MCF 10A (cell line): ENCODE measurements at regions not wholly inside any gene's neighbourhood (a gene's known extent, or its start where the extent isn't known, plus 50 kb on each side); places are given as distances from the start of the nearest gene placed in this dataset.

ENCODE experiments used
- BruUV-seq: library from RNA; stranded (reverse); fragments of 400-500 nt; replicated peaks from 2 replicates; lab custom pipeline; 2021; lab: Mats Ljungman, UMichigan
- CTCF ChIA-PET: fragments of 300-600 bp; sonication (Branson Sonifier 250); formaldehyde crosslinking; extraction: SDS; loops from one replicate; lab custom pipeline; 2021; ENCODE audit warnings: antibody characterized with exemption, inconsistent platforms; lab: Yijun Ruan, JAX
- POLR2A ChIA-PET: fragments of 300-600, 350-650 bp; sonication (Branson Sonifier 250); formaldehyde crosslinking; extraction: SDS; loops from one replicate; lab custom pipeline; 2020; ENCODE audit warnings: antibody characterized with exemption, inconsistent platforms; lab: Yijun Ruan, JAX
- DNase-seq: peaks from one replicate; pipeline ENCODE4 v3.0.0-alpha.2; 2018; ENCODE audit not compliant: unreplicated experiment
- H3K27ac Mint-ChIP-seq: one replicate; pipeline ENCODE4 v1.8.0; 2022; ENCODE audit warnings: mild to moderate bottlenecking, low read depth, mixed read lengths; ENCODE audit not compliant: unreplicated experiment
- H3K27me3 Mint-ChIP-seq: one replicate; pipeline ENCODE4 v1.8.0; 2022; ENCODE audit warnings: mixed read lengths; ENCODE audit not compliant: insufficient read depth, unreplicated experiment
- H3K36me3 Mint-ChIP-seq: one replicate; pipeline ENCODE4 v1.8.0; 2022; ENCODE audit warnings: mild to moderate bottlenecking, moderate library complexity, mixed read lengths; ENCODE audit not compliant: insufficient read depth, unreplicated experiment
- H3K4me1 Mint-ChIP-seq: one replicate; pipeline ENCODE4 v1.8.0; 2022; ENCODE audit warnings: mixed read lengths; ENCODE audit not compliant: insufficient read depth, unreplicated experiment
- H3K4me3 Mint-ChIP-seq: one replicate; pipeline ENCODE4 v1.8.0; 2022; ENCODE audit warnings: mild to moderate bottlenecking, moderate library complexity, mixed read lengths; ENCODE audit not compliant: unreplicated experiment
- H3K9me3 Mint-ChIP-seq: one replicate; pipeline ENCODE4 v1.8.0; 2022; ENCODE audit warnings: mixed read lengths; ENCODE audit not compliant: unreplicated experiment
- intact Hi-C: fragments of 100-400 bp; cut with micrococcal nuclease; formaldehyde crosslinking; loops from 2 replicates; pipeline ENCODE4 v1.14.1; 2022
- TF ChIP-seq, protein P1 (sequence below): fragments of 200-600 bp; IDR thresholded peaks from one replicate; pipeline ENCODE4 v1.8.0; 2022; ENCODE audit warnings: antibody characterized with exemption, mild to moderate bottlenecking; ENCODE audit not compliant: unreplicated experiment

DNA sequence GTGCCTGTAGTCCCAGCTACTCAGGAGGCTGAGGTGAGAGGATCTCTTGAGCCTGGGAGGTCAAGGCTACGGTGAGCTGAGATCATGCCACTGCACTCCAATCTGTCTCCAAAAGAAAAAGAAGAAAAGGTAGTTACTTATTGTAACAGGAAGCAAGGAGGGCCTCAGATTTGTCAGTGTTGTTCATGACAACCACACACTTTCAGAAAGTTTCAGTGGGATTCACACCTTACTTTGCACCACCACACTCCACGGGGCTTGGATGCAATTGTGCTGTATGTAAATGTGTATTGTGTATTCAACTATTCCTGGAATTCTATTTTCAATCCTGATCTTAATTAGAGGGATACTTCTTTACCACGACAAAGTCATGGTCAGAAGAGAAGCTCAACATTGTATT is 142.6 kb downstream of the ELOVL4 start:
- no peak overlapping the region for H3K4me3 Mint-ChIP-seq
- BruUV-seq, result no TSS peak
- no peak for DNase-seq
- TF ChIP-seq, protein P1, sequence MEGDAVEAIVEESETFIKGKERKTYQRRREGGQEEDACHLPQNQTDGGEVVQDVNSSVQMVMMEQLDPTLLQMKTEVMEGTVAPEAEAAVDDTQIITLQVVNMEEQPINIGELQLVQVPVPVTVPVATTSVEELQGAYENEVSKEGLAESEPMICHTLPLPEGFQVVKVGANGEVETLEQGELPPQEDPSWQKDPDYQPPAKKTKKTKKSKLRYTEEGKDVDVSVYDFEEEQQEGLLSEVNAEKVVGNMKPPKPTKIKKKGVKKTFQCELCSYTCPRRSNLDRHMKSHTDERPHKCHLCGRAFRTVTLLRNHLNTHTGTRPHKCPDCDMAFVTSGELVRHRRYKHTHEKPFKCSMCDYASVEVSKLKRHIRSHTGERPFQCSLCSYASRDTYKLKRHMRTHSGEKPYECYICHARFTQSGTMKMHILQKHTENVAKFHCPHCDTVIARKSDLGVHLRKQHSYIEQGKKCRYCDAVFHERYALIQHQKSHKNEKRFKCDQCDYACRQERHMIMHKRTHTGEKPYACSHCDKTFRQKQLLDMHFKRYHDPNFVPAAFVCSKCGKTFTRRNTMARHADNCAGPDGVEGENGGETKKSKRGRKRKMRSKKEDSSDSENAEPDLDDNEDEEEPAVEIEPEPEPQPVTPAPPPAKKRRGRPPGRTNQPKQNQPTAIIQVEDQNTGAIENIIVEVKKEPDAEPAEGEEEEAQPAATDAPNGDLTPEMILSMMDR, result no peak
- CTCF ChIA-PET, result interaction anchor here (0.6 to 2.3 kb wide), 4 partner anchors 9 to 64 kb away, joined by 3 to 6 read pairs (median 4); no protein-coding TSS in a partner anchor
- POLR2A ChIA-PET, result no interaction called here
- no peaks in the 10 kb centered on the region for H3K27me3 Mint-ChIP-seq
- no peaks in the 10 kb centered on the region for H3K4me1 Mint-ChIP-seq
- H3K36me3 Mint-ChIP-seq, result no peaks in the 10 kb centered on the region
- no peak overlapping the region for H3K27ac Mint-ChIP-seq
- intact Hi-C loops, result no loop called here
- H3K9me3 Mint-ChIP-seq, result peaks cover 7% of the 10 kb centered on the region

DNA sequence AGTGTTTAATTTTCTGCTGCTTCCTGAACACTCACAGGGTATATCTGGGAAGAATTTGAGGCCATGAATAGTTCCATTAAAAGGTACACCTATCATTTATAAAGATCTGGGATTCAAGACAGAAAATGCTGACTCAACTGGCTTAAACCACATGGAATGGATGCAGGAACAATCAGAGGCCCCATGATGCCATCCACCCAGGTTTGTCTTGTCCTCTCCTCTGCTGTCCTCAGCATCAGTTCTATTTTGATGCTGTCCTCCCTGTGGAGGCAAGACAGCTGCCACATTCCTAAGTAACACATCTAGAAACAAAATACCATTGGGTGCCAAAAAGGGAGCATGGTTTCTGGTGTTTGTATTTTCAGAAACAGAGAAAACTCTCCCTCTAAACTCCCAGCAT is 143.4 kb downstream of the ELOVL4 start:
- Mint-ChIP-seq H3K4me3 (no peak overlapping the region), H3K36me3 (no peaks in the 10 kb centered on the region), H3K27me3 (no peaks in the 10 kb centered on the region), H3K27ac (no peak overlapping the region), H3K4me1 (no peaks in the 10 kb centered on the region), H3K9me3 (peaks cover 7% of the 10 kb centered on the region)
- DNase-seq, result no peak
- ChIA-PET POLR2A (no interaction called here), CTCF (interaction anchor here (3.8 kb wide), 1 partner anchor 10 kb away, joined by 22 read pairs; no protein-coding TSS in a partner anchor)
- intact Hi-C loops, result no loop called here
- BruUV-seq, result no TSS peak
- TF ChIP-seq, protein P1, result no peak

DNA sequence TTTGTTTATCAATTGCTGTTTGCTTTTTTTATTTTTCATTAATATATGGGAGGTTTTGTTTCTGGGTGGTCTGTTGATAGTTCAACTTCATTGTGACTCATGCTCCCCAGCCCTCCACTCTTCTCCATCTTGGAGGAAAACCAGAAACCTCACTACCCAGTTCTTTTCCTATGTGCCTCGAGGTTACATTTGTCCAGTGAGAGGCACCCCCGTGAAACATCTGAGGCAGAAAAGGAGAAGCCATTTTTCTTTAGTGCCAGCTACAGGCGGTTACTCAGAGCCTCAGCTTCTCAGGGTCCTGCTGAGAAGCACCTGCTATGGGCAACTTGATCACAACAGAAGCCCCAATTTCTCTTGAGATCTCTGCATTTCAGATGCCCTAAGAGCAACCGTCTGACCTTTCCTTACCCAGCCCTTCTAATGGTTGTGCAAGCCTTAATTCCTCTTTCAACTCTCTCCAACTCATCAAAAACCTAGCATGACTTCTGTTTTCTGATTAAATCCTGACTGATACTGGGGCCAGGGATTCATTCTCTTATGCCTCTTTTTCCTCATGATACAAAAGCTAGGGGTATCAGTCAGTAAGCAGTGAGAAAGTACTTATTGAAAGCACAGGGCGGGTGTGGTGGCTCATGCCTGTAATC is 144.6 kb downstream of the ELOVL4 start:
- H3K36me3 Mint-ChIP-seq, result no peaks in the 10 kb centered on the region
- POLR2A ChIA-PET, result interaction anchor here (0.9 to 1.4 kb wide), 2 partner anchors 8 to 24 kb away, joined by 3 read pairs; no protein-coding TSS in a partner anchor
- no peak for DNase-seq
- intact Hi-C loops, result no loop called here
- CTCF ChIA-PET, result interaction anchor here (0.6 to 3.8 kb wide), 7 partner anchors 8 to 573 kb away, joined by 3 to 22 read pairs (median 4); no protein-coding TSS in a partner anchor
- TF ChIP-seq, protein P1, result no peak
- no peaks in the 10 kb centered on the region for H3K4me1 Mint-ChIP-seq
- H3K27ac Mint-ChIP-seq, result no peak overlapping the region
- no TSS peak for BruUV-seq
- H3K4me3 Mint-ChIP-seq, result no peak overlapping the region
- peaks cover 7% of the 10 kb centered on the region for H3K9me3 Mint-ChIP-seq
- no peaks in the 10 kb centered on the region for H3K27me3 Mint-ChIP-seq

DNA sequence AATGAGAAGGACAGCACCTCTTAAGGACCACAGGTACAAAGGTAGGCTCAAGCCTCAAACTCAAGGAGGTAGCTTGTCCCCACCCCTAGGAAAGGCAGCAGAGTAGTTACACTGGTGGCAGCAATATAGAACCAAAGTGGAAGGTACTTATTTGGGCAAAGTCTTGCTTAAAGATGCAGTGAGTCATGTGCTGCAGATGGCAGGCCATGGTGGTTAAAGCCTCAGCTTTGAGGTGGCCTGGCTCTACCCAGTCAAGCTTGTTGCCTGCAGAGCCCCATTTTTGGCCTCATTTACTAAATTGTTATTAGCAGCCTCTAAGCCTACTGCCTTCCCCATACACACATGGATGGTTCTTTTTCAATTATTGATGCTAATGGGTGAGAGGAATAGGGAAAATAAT is 146.0 kb downstream of the ELOVL4 start:
- intact Hi-C loops, result no loop called here
- Mint-ChIP-seq H3K4me3 (no peak overlapping the region), H3K4me1 (no peaks in the 10 kb centered on the region), H3K27me3 (no peaks in the 10 kb centered on the region), H3K36me3 (no peaks in the 10 kb centered on the region), H3K9me3 (peaks cover 7% of the 10 kb centered on the region), H3K27ac (no peak overlapping the region)
- ChIA-PET CTCF (interaction anchor here (0.6 to 3.8 kb wide), 5 partner anchors 9 to 356 kb away, joined by 3 to 22 read pairs (median 5); no protein-coding TSS in a partner anchor), POLR2A (interaction anchor here (1.1 kb wide), 1 partner anchor 8 kb away, joined by 5 read pairs; no protein-coding TSS in a partner anchor)
- BruUV-seq, result no TSS peak
- DNase-seq, result no peak
- TF ChIP-seq, protein P1, result no peak
